Posterior cingulate gyrus (tissue), 11 donors: ENCODE measurements at regions not wholly inside any gene's neighbourhood (a gene's known extent, or its start where the extent isn't known, plus 50 kb on each side); places are given as distances from the start of the nearest gene placed in this dataset.
"Not testable (repeated sequence)": the region's sequence is repeated elsewhere in the genome, so short reads cannot be mapped to it uniquely, and the experiment has no call there.

Source experiments
- DNase-seq, 10 donors: peaks; one replicate each; pipeline versions ENCODE4 v3.0.0 to v3.0.0-alpha.2; 2020 to 2021; ENCODE audit warnings: mixed read lengths in 3 of 10
- intact Hi-C: fragments of 100-400 bp; cut with DNase I; formaldehyde crosslinking; loops from one replicate; pipeline ENCODE4 v1.15.1; 2023

DNA sequence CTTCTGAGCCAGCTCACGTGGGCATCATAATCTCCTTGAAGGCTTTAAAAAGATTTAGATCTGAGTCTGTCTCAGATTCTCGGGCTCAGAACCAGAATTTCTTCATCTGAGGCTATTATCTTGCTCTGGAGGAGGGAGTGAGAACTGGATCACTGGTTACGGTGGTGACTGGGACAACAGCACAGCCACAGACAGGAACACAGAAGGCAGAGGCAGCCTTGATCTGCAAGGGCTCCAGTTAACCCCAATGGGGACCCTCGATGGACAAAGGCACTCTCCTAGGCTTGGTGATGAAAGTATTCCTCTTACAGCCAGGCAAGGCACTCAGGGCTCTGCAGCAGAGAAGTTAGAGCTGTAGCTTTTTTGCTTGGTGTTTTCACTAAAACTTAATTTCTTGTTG lies 87.7 kb upstream of the POTEM start:
- intact Hi-C loops, DNase-seq: not testable (repeated sequence)

DNA sequence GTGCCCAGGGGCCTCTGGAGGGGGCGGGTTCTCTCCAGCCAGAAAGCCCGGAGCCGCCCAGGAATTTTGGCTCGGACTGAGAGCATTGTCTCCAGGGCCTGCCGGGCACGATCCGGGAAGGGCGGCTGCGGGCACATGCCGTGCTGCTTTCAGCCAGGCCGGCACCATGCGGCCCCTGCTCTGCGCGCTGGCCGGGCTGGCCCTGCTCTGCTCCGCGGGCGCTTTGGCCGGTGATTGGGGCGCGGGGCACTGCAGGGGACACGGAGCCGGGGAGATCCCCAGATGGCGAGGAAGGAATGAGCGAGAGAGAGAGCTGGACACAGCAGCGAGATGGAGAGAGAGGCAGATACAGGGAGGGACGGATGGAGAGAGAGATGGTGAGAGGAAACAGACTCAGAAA lies 86.7 kb upstream of the POTEM start:
- intact Hi-C loops, DNase-seq: not testable (repeated sequence)

DNA sequence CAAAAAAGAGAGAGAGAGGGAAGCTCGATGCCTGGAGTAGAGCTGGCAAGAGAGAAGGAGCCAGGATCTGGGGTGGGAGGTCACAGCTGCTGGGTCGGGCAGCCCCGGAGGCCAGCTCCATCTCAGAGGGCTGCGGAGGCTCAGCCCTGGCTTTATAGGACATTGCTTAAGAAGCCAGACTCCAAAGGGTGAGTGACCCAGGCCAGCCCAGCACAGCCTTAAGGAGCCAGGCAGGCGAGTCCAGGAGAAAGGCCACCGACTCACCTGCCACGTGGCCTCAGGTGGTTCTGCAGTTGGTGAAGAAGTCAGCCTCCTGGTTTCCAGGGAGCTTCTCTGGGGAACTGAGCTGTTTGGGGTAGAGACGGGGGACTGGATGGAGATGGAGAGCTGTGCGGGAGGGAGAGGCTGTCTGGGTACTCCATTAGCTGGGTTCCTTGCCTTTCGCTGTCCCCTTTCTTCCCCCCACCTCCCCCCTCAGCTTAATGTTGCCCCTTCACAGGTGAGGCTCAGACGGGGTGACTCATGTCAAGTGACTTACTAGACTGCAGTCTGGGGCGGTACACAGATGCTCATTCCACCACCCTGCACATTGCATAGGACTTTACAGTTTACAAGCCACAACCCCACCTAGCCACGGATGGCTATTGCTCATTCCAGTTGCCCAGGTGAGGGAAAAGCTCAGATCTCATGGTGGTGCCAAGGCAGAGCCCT lies 85.9 kb upstream of the POTEM start:
- DNase-seq, intact Hi-C loops: not testable (repeated sequence)

DNA sequence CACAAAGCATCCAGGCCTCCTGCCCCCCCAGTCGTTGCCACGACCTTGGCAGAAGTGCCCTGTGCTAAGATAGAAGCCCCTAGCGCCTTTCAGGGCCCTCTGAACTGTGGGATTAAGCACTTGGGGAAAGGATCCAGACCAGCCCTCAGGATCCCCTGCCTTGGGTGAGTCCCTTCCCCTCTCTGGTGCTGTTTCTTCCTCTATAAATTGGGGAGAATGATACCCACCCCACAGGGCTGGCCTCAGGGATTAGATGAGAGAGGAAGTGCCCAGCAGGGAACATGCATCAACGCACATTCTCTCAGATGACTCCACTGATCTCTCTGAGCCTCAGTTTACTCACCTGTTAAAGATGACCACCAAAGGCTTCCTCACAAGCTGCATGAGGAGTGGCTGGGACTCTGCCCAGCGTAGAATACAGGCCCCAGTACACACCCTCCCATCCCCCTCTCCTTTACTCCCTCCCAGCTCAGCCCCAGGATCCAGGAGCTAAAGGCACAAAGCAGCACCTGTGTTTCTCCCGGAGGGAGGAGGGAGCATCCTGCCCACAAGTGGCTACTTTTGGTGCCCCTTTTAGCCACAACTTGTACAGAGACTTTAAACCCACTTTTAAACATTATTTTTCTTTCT lies 85.3 kb upstream of the POTEM start:
- intact Hi-C loops, result not testable (repeated sequence)

DNA sequence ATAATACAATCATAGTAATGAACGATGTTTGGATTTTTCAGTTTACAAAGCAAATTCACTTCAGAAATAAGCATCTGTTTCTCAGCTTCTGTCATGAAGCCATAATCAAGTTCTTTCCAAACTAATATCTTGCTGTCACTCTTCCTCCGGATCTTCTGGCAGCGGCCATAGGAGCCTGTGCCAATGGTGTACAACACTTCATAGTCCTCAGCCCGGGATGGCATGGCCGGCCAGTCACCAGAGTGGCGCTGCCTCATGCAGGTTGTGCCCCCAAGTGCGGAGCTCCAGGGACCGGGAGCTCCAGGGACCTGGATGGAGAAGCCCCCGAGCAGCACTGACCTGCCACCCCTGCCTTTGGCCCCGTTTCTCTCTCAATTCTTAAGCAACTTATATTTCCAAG lies 77.0 kb upstream of the POTEM start:
- intact Hi-C loops, result not testable (repeated sequence)
- peak in 1 of 10 donors; percentile 8 for DNase-seq

More for the DNA sequence above, 85.3 kb upstream of the POTEM start:
- DNase-seq, result not testable (repeated sequence)

DNA sequence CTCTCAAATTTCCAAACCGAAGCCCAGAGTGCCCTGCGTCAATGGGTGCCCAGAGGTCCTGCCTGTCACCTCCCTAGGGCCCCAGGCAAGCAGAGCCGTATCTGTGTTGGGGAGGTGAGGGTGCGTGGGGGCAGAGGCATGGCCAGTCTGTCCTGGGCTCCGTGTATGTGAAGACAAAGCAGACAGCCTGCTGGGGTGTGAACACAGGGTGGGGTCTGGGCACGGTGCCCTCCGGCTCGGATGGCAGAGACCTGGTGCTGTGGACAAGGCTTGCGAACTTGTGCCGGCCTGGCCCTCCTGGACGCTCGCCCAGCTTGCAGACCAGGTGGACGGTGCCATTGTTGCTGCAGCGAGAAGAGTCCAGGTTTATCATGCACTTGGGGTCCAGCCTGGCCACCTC lies 53.4 kb upstream of the POTEM start:
- DNase-seq, intact Hi-C loops: not testable (repeated sequence)

DNA sequence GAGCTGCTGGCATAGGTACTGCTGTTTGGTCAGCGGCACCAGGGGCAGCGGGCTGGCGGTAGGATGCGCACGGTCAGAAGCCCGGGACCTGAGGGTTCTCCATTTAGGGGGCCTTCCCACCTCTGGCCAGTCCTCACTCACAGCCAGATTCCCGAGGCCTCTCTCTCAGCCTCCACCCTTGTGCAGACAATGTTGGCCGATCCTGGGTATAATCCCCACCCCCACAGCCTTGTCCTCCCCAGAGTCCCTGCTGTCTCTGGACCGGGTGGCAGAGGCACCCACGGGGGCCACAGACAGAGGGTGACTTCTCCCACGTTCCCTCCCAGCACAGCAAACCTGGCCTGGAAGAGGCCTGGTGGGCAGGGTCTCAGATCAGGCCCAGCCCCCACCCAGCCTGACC lies 52.7 kb upstream of the POTEM start:
- peak in 3 of 10 donors; percentile 4 to 81 (median 41) for DNase-seq

More for the DNA sequence above, 52.7 kb upstream of the POTEM start:
- intact Hi-C loops, result not testable (repeated sequence)
